HG03457 (cell line): ENCODE measurements at regions not wholly inside any gene's neighbourhood (a gene's known extent, or its start where the extent isn't known, plus 50 kb on each side); places are given as distances from the start of the nearest gene placed in this dataset.
"Not testable (repeated sequence)": the region's sequence is repeated elsewhere in the genome, so short reads cannot be mapped to it uniquely, and the experiment has no call there.

Experiments used
- ATAC-seq: cut with Tn5 transposase; IDR thresholded peaks from one replicate; pipeline ENCODE4 v1.9.1; 2021; ENCODE audit warnings: moderate number of reproducible peaks; ENCODE audit not compliant: unreplicated experiment

- ATAC-seq: peak; percentile 100
Observed at GRCh38 chr5:50501491-50502228, 60.6 kb upstream of the EMB start.

GRCh38 chr5:50513028-50513457 is 72.0 kb upstream of the EMB start:
- not testable (repeated sequence) for ATAC-seq

- not testable (repeated sequence) for ATAC-seq
Observed at GRCh38 chr5:50521060-50521459, 80.0 kb upstream of the EMB start.

GRCh38 chr5:50527514-50528060 is 86.5 kb upstream of the EMB start:
- not testable (repeated sequence) for ATAC-seq

GRCh38 chr5:50535393-50535792 is 94.3 kb upstream of the EMB start:
- no peak for ATAC-seq

- not testable (repeated sequence) for ATAC-seq
Observed at GRCh38 chr5:50537534-50537933, 96.4 kb upstream of the EMB start.

- ATAC-seq: peak; percentile 92
Observed at GRCh38 chr5:50547303-50547702, 106.2 kb upstream of the EMB start.

- no peak for ATAC-seq
Observed at GRCh38 chr5:50550267-50550666, 109.2 kb upstream of the EMB start.

- ATAC-seq: no peak
Observed at GRCh38 chr5:50550993-50551392, 109.9 kb upstream of the EMB start.

GRCh38 chr5:50553560-50553984 is 112.5 kb upstream of the EMB start:
- no peak for ATAC-seq

GRCh38 chr5:50558640-50559039 is 107.8 kb upstream of the PARP8 start:
- ATAC-seq: not testable (repeated sequence)

- no peak for ATAC-seq
Observed at GRCh38 chr5:50559955-50560354, 106.5 kb upstream of the PARP8 start.

GRCh38 chr5:50562694-50563093 is 103.7 kb upstream of the PARP8 start:
- ATAC-seq: no peak

- peak; percentile 91 for ATAC-seq
Observed at GRCh38 chr5:50564079-50564478, 102.4 kb upstream of the PARP8 start.

GRCh38 chr5:50564558-50564957 is 101.9 kb upstream of the PARP8 start:
- peak; percentile 25 for ATAC-seq

- no peak for ATAC-seq
Observed at GRCh38 chr5:50574121-50574520, 92.3 kb upstream of the PARP8 start.

- ATAC-seq: no peak
Observed at GRCh38 chr5:50575740-50576139, 90.7 kb upstream of the PARP8 start.

- ATAC-seq: no peak
Observed at GRCh38 chr5:50576265-50576664, 90.2 kb upstream of the PARP8 start.

GRCh38 chr5:50576686-50577256 is 89.7 kb upstream of the PARP8 start:
- no peak for ATAC-seq

GRCh38 chr5:50580506-50580905 is 85.9 kb upstream of the PARP8 start:
- no peak for ATAC-seq

- not testable (repeated sequence) for ATAC-seq
Observed at GRCh38 chr5:50581845-50582244, 84.6 kb upstream of the PARP8 start.

- ATAC-seq: no peak
Observed at GRCh38 chr5:50582699-50583098, 83.7 kb upstream of the PARP8 start.
